ENCODE measurements at regions not wholly inside any gene's neighbourhood (a gene's known extent, or its start where the extent isn't known, plus 50 kb on each side); places are given as distances from the start of the nearest gene placed in this dataset.
"Not testable (repeated sequence)": the region's sequence is repeated elsewhere in the genome, so short reads cannot be mapped to it uniquely, and the experiment has no call there.

- H3K27me3 Mint-ChIP-seq, DNase-seq, H3K9me3 Mint-ChIP-seq, POLR2A ChIA-PET, H3K36me3 Mint-ChIP-seq, H3K4me3 Mint-ChIP-seq, ATAC-seq: not testable (repeated sequence)
- H3K4me1 Mint-ChIP-seq: peaks cover 7 to 16% (median 15%) of the 10 kb centered on the region in 4 donors
- H3K27ac Mint-ChIP-seq: peak overlapping the region in 1 of 10 donors; percentile 26
Measured at GRCh38 chr2:113386780-113387433, 50.6 kb upstream of the ZNG1B start.

GRCh38 chr2:113379621-113380020 lies 57.9 kb upstream of the ZNG1B start:
- H3K4me1 Mint-ChIP-seq: peaks cover 0 to 12% (median 1%) of the 10 kb centered on the region in 4 donors
- H3K27me3 Mint-ChIP-seq, H3K4me3 Mint-ChIP-seq, H3K9me3 Mint-ChIP-seq, H3K27ac Mint-ChIP-seq, H3K36me3 Mint-ChIP-seq, ATAC-seq, POLR2A ChIA-PET, DNase-seq: not testable (repeated sequence)

- Mint-ChIP-seq H3K27ac (peak overlapping the region in 1 of 10 donors; percentile 72), H3K36me3 (no peaks in the 10 kb centered on the region), H3K4me1 (peaks cover 0 to 12% (median 1%) of the 10 kb centered on the region in 4 donors), H3K27me3 (peaks cover 0 to 8% (median 4%) of the 10 kb centered on the region in 5 donors), H3K4me3 (no peak overlapping the region), H3K9me3 (no peaks in the 10 kb centered on the region)
- ATAC-seq (no peak), DNase-seq (no peak)
- POLR2A ChIA-PET: no interaction called here
Measured at GRCh38 chr2:113376913-113377445, 60.5 kb upstream of the ZNG1B start.

- H3K27ac Mint-ChIP-seq: no peak overlapping the region
- H3K27me3 Mint-ChIP-seq: peaks cover 0 to 8% (median 4%) of the 10 kb centered on the region in 5 donors
- H3K9me3 Mint-ChIP-seq: no peaks in the 10 kb centered on the region
- POLR2A ChIA-PET: no interaction called here
- H3K4me3 Mint-ChIP-seq: no peak overlapping the region
- no peaks in the 10 kb centered on the region for H3K36me3 Mint-ChIP-seq
- DNase-seq (no peak), ATAC-seq (no peak)
- peaks cover 0 to 12% (median 1%) of the 10 kb centered on the region in 4 donors for H3K4me1 Mint-ChIP-seq
Measured at GRCh38 chr2:113376253-113376912, 61.1 kb upstream of the ZNG1B start.

GRCh38 chr2:113374857-113375256 lies 62.6 kb upstream of the ZNG1B start:
- peaks cover 5 to 19% (median 6%) of the 10 kb centered on the region in 4 donors for H3K4me1 Mint-ChIP-seq
- H3K36me3 Mint-ChIP-seq, H3K4me3 Mint-ChIP-seq, H3K9me3 Mint-ChIP-seq, ATAC-seq, POLR2A ChIA-PET, H3K27me3 Mint-ChIP-seq, DNase-seq: not testable (repeated sequence)
- H3K27ac Mint-ChIP-seq: peak overlapping the region in 1 of 10 donors; percentile 21

GRCh38 chr2:113372258-113372834 lies 65.1 kb upstream of the ZNG1B start:
- not testable (repeated sequence) for H3K4me3 Mint-ChIP-seq, ATAC-seq, H3K27ac Mint-ChIP-seq, H3K9me3 Mint-ChIP-seq, H3K36me3 Mint-ChIP-seq, DNase-seq, H3K27me3 Mint-ChIP-seq
- POLR2A ChIA-PET: interaction anchor here (1.1 kb wide), 1 partner anchor 234 kb away, joined by 3 read pairs; no protein-coding TSS in a partner anchor
- H3K4me1 Mint-ChIP-seq: peaks cover 5 to 18% (median 9%) of the 10 kb centered on the region in 4 donors

- POLR2A ChIA-PET: interaction anchor here (1.1 to 1.7 kb wide), 3 partner anchors 121 to 166 kb away, joined by 4 to 7 read pairs (median 5); no protein-coding TSS in a partner anchor
- DNase-seq (peak; percentile 24 to 86 (median 71)), ATAC-seq (peak; percentile 98 to 100)
- Mint-ChIP-seq H3K4me1 (peaks cover 7 to 10% (median 9%) of the 10 kb centered on the region in 4 donors), H3K4me3 (no peak overlapping the region), H3K36me3 (no peaks in the 10 kb centered on the region), H3K27ac (peak overlapping the region in 2 of 10 donors; percentile 36 to 72), H3K9me3 (no peaks in the 10 kb centered on the region), H3K27me3 (peaks cover 0 to 5% (median 0%) of the 10 kb centered on the region in 5 donors)
Measured at GRCh38 chr2:113370478-113371091, 66.9 kb upstream of the ZNG1B start.

GRCh38 chr2:113370030-113370429 lies 67.5 kb upstream of the ZNG1B start:
- H3K36me3 Mint-ChIP-seq: no peaks in the 10 kb centered on the region
- H3K4me1 Mint-ChIP-seq: peaks cover 7 to 10% (median 9%) of the 10 kb centered on the region in 4 donors
- POLR2A ChIA-PET: interaction anchor here (1.1 to 1.7 kb wide), 3 partner anchors 120 to 166 kb away, joined by 4 to 7 read pairs (median 5); no protein-coding TSS in a partner anchor
- ATAC-seq (no peak), DNase-seq (no peak)
- H3K27me3 Mint-ChIP-seq: peaks cover 0 to 3% (median 0%) of the 10 kb centered on the region in 5 donors
- no peak overlapping the region for H3K4me3 Mint-ChIP-seq
- no peaks in the 10 kb centered on the region for H3K9me3 Mint-ChIP-seq
- no peak overlapping the region for H3K27ac Mint-ChIP-seq

GRCh38 chr2:113368581-113368980 lies 68.9 kb upstream of the ZNG1B start:
- DNase-seq, H3K27me3 Mint-ChIP-seq, ATAC-seq, H3K36me3 Mint-ChIP-seq, H3K9me3 Mint-ChIP-seq, H3K4me3 Mint-ChIP-seq: not testable (repeated sequence)
- Mint-ChIP-seq H3K27ac (peak overlapping the region in 1 of 10 donors; percentile 63), H3K4me1 (peaks cover 6 to 10% (median 8%) of the 10 kb centered on the region in 4 donors)
- POLR2A ChIA-PET: interaction anchor here (1.2 kb wide), 1 partner anchor 120 kb away, joined by 3 read pairs; no protein-coding TSS in a partner anchor

GRCh38 chr2:113366821-113367220 lies 70.7 kb upstream of the ZNG1B start:
- H3K27ac Mint-ChIP-seq, H3K27me3 Mint-ChIP-seq, POLR2A ChIA-PET, DNase-seq, H3K9me3 Mint-ChIP-seq, ATAC-seq, H3K36me3 Mint-ChIP-seq, H3K4me3 Mint-ChIP-seq: not testable (repeated sequence)
- peaks cover 6 to 10% (median 8%) of the 10 kb centered on the region in 4 donors for H3K4me1 Mint-ChIP-seq

GRCh38 chr2:113365791-113366190 lies 71.7 kb upstream of the ZNG1B start:
- H3K36me3 Mint-ChIP-seq, ATAC-seq, H3K9me3 Mint-ChIP-seq, DNase-seq, H3K4me3 Mint-ChIP-seq, POLR2A ChIA-PET, H3K27ac Mint-ChIP-seq, H3K27me3 Mint-ChIP-seq: not testable (repeated sequence)
- H3K4me1 Mint-ChIP-seq: peaks cover 6 to 10% (median 7%) of the 10 kb centered on the region in 4 donors

- H3K9me3 Mint-ChIP-seq, H3K36me3 Mint-ChIP-seq, ATAC-seq, H3K27ac Mint-ChIP-seq, H3K27me3 Mint-ChIP-seq, DNase-seq, POLR2A ChIA-PET, H3K4me3 Mint-ChIP-seq, H3K4me1 Mint-ChIP-seq: not testable (repeated sequence)
Measured at GRCh38 chr2:113365290-113365689, 72.2 kb upstream of the ZNG1B start.
